CD1c-positive myeloid dendritic cell (primary cell): ENCODE measurements at regions not wholly inside any gene's neighbourhood (a gene's known extent, or its start where the extent isn't known, plus 50 kb on each side); places are given as distances from the start of the nearest gene placed in this dataset.

Experiments used
- DNase-seq: peaks from one replicate; pipeline ENCODE4 v3.0.0-alpha.2; 2016; ENCODE audit errors: extremely low spot score

DNA sequence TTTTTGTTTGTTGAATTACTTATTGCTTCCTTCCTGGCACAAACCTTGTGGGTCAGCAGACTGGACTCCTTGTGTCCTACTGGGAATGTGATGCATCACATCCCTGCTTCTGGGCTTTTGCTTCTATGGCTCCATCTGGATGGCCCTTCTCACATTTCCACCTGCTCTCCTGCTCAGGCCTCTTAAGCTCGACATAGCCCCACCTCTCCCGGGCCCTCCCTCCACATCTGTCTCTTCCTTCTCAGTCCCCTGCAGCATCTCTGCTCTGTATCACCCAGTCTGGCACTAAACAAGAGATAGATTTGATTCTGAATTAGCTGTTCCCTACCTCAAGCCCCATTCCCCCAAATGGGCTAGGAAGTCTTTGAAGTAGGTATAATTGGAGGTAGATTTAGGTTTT is 356.8 kb downstream of the DHX35 start:
- DNase-seq, result no peak

DNA sequence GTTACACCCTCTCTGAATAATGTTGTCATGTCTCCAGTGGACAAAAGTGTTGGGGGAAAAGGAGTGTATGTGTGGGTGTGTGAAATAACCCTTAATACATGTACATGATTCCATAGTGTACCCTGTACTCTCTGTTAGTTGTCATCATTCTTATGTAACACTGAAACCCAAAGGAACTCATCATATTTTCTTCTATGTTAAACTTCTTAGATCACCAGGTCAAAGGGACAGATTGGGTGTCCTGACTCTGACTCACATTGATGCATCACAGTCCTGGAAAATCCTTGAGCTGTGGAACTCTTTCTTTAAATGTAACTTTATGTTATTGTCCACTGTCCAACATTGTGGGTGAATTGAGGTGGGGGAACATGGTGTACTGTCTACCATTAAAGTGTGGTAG is 350.5 kb downstream of the DHX35 start:
- DNase-seq, result no peak

DNA sequence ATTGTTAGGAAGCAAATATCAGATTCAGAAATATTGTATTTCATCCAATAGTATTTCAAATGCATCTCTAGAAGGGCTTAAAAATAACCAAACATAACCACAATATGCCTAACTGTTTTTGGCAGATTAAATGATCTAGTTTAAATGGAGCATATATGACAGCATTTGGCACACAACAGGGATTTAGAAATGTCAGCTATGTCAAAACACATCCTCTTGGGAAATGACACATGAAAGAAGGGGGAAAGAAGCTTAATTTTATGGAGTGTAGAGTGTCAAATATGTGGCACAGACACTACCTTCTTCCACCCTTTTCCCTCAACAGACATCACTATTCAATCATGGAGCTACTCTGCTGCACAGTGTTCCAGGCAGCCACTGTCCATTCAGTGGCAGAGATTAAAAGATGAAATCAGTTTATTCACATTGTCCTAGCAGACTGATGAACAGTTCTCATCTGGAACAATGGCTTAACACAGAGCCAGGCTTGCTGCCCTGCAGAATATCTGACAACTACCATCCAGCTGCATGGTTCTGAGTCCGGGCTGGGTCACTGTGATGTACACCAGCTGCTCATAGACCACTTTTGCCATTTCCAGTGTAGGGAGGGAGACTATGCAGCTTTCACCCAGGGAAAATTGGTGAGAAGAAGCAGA is 349.8 kb downstream of the DHX35 start:
- no peak for DNase-seq

DNA sequence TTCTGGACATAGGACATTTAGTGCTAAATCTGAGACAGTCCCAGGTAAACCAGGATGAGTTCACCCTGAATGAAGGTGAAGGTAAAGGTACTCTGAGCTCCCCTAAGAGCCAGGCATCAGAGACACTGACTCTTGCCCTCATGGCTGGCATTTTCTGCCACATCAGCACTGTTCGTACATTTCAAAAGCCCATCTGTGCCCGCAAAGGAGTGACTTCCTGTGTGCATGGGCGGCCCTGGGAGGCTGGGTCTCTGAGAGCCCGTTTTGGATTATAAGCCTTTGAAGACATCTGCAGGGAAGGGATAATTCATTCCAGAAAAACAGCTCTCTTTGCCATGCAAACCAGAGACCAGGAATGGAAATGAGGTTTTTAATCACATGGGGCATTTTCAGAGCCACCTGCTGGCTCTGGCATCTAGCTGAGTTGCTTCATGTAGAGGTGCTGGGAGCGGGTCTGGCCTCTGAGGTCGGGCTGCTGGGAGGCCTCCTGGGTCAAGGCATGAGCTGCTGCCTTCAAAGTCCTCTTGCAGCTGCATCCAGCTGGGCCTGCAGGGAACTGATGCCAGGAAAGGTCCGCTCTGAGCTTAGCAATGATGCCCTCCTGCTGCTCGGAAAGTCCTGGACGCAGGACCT is 348.3 kb downstream of the DHX35 start:
- no peak for DNase-seq

DNA sequence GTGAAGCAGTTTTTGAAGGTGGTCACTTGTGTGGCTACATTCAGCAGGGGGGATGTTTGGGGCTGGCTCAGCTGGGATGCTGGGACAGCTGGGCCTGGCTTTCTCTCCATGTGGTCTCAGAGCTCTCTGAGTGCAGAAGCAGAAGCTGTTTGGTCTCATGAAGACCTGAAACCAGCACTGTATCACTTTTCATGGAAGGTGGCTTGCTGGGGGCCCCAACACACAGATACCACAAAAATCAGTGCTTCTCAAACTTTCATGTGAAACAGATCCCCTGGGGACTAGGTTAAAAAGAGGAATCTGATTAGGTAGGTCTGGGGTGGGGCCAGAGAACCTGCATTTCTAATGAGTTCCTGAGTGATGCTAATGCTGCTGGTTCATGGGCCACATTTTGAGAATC is 347.3 kb downstream of the DHX35 start:
- no peak for DNase-seq

DNA sequence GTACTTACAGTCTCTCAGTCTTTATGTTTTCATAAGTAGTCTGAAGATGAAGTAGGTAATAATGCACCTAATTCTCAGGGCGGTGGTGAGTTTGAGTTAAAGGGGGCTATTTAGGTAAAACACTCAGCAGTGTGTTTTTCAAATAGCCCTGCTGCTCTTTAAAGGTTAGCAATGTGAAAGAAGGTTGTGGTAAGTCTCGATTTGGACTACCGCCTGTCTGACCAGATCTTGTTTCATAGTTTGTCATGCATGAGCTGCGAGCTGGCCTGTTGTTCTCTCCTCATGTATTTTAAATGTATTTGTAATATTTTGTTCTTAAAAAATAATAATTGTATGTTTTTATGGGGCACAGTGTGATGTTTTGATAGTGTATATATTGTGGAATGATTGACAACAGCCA is 340.2 kb downstream of the DHX35 start:
- DNase-seq, result no peak

DNA sequence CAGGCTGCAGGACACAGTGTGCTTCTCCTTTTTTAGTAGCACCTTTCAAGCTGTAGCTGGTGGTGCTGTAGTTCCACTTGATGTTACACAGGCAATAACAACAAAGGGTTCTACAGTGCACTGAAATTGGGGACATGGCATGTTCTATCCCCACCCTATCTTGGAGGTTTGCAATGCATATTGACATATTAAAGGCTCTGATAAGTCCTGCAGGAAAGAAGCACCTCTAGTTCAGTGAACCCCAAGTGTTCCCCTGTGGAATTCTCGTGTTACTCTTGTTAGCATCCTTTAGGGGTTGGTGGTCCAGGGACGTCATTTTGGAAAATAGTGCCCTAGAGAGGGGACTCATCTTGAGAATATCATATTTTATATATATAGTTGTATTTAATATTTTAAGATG is 337.6 kb downstream of the DHX35 start:
- DNase-seq, result no peak

DNA sequence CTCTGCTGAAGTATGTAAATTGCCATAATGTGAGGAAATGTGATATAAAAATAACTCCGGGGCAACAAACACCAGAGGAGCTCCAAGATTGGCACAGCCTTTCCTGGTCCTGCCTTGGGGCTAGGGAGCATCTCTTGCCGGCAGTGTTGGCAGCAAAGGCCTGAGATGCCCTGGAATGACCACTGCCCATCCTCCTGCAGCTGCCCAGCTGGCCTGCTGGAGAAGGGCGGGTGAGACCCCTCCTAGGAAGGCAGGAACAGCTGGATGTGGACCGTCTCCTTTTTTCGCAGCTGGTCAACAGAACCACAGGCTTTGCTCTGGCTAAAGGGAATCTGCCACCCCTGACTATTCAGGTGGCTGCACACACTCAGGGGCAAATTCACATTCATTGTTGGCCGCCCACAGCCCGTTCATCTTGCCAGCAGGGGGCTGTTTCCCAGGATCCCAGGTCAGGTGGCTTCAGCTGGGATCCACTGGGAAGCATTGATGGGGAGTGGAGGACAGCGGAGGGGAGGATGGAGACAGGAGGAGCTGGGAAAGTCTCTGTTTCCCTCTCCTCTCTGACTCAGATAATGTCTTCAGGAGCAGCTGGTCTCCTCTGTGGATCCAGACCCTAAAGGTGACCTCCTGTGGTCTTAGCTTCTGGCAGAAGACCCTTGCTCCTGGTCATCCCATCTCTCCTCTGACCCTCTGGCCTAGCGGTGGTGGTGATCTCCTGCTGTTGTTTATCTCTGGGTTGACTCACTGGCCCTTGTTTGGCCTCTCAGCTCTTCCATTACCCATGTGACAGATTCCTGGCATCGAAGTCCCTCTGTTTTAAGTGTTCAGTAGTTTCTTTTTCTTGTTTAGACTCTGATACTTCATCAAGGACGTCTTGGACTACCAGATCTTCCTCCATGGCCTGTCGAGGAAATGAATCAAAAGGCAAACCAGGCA is 336.7 kb downstream of the DHX35 start:
- DNase-seq, result no peak

DNA sequence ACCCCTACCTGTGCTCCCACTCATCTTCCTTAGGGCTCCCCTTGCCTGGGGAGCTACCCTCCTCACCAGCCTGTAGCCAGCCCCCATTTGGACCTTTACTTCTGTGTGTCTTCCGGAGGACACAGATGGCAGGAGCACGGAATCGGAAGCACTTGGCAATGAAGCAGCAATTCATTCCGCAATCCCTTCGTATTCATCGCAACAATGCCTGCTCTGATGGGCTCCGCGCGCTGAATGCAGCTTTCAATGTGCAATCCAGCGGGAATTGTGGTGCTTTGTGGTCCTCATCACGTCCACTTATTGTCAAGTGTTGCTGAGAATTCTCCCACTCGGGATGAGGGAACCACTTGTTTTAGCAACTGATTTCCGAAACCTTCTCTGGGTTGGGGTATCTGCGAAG is 336.0 kb downstream of the DHX35 start:
- no peak for DNase-seq

DNA sequence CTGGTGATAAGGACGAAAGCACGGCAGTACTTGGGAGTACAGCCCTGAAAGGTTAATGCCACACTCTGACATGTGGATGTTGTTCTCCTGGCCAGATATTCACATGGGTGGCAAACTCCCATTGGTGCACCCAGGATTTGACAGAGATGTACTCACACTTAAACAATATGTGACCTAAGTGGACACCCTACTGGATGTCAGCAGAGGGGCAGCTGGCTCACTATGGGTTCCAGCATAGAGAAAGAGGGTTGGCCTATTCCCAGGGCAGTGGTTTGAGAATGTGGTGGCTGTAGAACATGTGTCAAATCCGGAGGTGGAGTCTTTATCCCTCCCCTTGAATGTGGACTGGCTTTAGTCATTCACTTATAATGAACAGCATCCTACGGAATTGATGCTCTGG is 333.2 kb downstream of the DHX35 start:
- DNase-seq, result no peak

DNA sequence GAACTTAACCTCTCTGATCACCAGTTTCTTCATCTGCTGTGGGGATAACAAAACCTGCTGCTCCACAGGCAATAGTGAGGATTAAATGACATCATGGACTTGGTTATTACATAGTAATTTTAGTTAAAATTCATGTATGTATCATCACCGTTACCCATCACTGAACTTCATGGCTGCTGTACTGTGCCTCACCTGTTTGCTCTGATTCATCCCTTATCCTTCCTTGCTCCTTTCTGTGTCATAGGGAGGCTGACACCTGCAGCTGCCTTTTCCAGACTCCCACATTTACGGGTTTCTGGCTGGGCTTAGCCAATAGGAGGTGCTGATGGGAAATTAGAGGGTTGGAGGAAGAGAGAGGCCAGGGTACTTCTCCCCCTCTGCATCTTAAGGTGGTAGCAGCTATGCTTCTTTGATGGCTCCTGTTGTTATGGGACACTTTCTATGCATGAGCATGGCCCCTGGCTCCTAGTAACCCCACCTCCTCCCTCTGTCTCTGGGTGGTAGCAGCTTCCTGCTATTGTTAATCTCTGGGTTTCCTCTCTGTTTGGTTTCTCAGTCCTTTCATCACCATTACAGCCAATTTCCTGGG is 332.1 kb downstream of the DHX35 start:
- DNase-seq, result no peak

DNA sequence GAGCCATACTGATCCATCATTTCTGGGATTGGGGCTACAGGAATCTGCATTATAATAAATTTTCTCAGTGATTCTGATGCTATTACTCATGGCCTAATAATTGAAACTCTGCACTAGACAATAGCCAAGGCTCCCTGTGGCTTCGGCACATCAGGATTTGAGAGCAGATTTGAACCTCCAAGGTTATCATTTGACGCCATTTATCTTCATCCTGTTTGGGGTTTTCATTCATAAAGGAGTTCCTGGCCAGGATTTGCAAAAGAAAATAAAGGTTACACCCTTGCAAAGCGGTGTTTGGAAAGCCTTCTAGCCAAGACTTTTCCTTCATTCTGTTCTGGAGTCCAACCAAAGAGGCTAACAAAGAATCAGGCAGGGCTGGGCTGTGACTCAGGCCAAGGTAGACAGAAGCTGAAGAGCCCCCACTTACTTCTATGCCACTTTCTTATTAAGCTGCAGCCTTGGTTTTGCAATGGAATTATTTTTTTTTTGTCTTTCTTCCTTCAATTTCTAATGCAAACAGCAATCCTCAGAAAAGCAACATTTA is 330.1 kb downstream of the DHX35 start:
- DNase-seq, result no peak

DNA sequence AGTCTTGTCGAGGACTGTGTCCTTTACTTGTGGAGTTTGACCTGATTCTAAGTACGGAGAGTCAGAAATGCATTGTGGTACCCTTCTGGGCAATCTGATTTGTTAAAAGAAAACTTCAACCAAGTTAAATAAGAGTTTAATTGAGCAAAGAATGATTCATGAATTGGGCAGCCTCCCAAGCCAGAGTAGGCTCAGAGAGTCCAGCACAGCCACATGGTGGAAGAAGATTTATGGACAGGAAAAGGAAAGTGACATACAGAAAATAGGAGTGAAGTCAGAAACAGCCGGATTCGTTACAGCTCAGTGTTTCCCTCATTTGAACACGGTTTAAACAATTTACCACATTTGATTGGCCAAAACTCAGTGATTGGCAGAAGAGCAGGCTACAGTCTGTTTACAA is 329.2 kb downstream of the DHX35 start:
- no peak for DNase-seq

DNA sequence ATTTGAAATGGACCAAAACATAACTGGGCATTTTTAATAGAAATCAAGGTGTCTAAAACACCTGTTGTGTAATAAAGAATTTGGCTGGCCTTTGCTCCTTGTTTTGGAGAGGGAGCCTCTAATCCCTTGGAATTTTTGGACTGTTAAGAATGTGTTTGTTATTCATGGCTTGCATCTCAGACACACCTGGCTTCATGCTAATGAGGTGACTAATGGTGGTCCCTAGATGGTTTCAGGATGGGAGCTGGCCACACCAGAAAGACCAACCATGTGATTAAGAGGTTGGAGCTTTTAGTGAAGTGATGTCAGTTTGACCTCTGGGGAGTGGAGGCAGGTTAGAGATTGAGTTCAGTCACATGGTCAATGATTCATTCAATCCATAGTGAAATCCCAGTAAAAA is 328.4 kb downstream of the DHX35 start:
- no peak for DNase-seq

DNA sequence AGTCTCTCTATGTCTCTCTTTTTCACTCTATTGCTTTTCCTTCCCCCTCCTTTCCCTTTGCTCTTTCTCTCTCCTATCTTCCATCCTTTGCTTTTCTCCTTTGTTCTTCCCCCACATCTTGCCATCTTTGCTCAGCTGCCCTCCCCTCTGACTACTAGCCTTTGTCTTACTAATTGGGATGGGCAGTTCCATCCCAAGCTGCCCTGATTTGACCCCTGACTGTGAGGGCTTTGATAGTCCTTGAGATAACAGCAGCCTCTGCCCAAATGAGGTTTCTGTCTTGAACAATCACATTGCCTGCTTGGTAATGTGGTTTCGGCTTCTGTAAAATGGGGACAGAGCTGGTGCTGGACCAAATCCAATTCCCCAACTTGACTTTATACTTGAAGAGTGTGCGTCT is 327.7 kb downstream of the DHX35 start:
- DNase-seq, result no peak

DNA sequence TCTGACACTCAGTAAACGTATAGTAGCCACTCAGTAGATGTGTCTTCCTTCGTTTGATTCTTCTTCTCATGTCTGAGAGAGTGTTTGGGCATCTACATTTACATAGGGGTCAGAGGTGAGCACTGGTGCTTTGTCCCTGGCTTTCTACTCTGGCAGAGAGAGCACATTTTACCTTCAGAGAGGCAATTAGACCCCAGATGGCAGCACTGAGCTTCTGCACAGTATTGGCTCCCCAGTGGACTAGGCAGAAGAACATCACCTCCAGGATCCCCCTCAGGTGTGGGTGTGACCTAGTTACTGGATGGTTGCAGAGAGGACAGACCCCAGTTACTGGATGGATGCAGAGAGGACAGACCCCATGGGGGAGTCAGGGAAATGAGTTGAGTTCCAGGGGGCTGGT is 327.2 kb downstream of the DHX35 start:
- no peak for DNase-seq

DNA sequence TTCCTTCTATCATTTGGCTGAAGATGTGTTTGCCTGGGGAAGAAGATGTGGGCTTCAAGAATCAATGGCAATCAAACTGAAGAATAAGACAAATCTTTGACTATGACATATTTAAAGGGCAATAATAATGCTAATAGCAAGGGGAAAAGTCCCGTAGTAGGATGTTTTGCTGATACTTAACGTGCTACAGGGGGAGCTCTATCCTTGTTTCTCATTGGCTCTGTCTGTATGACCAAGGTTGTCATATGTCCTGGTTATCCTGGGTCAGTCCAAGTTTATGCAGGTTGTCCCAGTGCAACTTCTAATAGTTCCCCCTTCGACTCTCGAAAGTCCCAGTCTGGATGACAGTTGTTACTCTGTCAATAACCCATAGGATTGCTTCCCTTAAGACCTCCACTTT is 321.3 kb downstream of the DHX35 start:
- DNase-seq, result no peak

DNA sequence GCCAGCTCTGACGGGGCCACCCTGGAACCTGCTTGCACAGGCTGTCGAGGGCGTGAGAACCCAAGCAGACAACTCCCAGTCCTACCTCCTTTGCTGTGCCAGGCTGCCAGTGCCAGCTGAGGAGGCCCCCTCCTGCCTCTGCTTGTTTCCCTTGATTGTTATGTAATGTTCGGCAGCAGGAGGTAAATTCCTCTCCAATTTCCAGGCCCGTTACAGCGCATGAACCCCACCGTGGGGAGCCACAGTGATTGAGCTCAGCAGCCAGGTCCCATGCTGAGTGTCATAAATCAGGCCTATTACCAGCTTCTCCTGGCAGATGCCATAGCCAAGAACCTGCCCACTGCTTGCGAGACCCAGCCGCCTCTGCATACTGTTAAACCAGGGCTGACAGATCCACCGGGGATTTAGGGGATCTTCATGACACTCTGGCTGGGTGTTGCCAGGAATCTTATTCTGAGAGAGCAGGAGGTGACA is 320.5 kb downstream of the DHX35 start:
- no peak for DNase-seq

DNA sequence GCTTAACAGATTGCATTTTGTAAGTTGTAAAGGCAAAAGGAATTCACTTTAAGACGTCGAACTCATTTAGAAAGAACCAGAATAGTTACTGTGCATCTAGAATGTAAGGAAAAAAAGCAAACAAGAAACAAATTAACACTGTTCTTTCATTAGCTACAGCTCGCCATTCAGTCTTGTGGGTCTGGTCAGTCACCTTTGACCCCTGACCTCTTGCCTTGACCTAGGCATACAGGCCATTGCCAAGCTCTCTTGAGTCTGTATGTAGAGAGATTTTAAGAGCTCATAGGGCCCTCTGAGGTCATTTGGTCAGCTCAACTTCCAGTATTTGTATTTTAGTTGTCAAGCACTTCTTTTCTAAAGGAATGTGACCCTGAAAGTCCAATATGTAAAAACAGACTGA is 318.7 kb downstream of the DHX35 start:
- no peak for DNase-seq

DNA sequence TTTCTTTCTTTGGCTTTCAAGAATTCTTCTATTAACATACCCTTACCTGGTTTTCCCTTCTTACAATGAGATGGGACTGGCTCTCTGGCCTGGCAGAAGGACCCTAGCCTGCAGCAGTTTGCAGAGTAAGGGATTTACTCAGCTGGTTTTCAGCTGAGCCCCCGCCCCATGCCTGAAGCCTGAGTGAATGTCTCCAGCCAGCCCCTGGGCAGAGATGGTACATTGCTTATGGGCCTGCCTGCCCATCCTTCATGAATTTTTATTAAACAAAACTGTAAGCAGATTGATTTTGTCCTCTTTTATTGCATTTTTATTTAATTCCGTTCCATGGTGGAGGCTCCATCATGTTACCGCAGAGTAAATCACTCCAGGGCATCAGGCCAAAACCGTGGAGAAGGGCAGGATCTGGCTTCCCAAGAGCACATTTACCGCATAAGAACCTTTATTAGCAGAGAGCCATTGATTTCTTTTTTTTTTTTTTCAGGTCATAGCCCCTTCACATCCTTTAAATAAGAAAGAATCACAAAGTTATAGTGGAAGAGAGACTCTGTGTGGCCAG is 316.2 kb downstream of the DHX35 start:
- no peak for DNase-seq

DNA sequence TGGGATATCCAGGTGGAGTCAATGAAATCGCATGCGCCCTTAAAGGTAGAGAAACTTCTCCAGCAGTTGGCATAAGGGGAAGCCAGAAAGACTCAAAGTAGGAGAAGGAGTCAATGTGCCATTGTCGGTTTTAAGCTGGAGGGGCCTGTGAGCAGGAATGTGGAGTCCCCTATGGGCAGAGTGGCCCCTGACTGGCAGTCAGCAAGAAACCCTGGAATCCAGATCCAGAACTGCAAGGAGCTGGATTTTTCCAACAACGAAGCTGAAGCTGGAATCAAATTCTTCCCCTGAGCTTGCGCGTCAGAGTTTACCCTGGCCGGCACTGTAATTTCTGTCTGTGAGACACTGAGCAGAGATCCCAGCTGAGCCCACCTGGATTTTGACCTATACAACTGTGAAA is 315.0 kb downstream of the DHX35 start:
- DNase-seq, result no peak
